T-helper 1 cell treated with Interleukin-12 subunit alpha and Interleukin-12 subunit beta and Interleukin-4 antibody, amounts not matched to agents 30 ng/mL and 1 ng/mL, for 36 hours (primary cell): ENCODE measurements at regions not wholly inside any gene's neighbourhood (a gene's known extent, or its start where the extent isn't known, plus 50 kb on each side); places are given as distances from the start of the nearest gene placed in this dataset.
"Not testable (repeated sequence)": the region's sequence is repeated elsewhere in the genome, so short reads cannot be mapped to it uniquely, and the experiment has no call there.

Experiments
- intact Hi-C: fragments of 100-400 bp; cut with micrococcal nuclease; formaldehyde crosslinking; loops from one replicate; pipeline ENCODE4 v1.15.1; 2024

- intact Hi-C loops, result loop anchor here (5.0 kb wide), 1 partner anchor 93 kb away; no protein-coding TSS in a partner anchor
Observed at GRCh38 chr7:17044396-17044795, 162.6 kb upstream of the AGR3 start.

GRCh38 chr7:17044861-17045260 lies 163.1 kb upstream of the AGR3 start:
- intact Hi-C loops, result loop anchor here (5.0 kb wide), 1 partner anchor 92 kb away; no protein-coding TSS in a partner anchor

DNA sequence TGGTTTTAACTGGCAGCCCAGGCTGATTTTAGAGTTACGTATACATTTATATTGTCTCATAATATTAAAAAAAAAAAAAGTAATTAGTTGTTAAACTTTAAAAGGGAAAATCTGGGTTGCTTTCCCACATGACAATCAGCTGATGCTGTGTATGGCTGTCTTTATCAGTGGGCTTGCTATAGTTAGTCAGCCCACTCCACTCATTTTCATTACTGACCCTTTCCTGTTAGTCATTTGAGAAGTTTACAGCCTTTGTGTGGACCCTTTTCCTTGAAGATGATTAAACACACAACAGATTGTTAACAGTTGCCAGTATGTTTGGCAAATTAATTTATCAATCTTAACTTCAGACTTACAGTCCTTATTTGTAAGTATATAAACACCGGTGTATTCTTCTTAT lies 164.5 kb upstream of the AGR3 start:
- intact Hi-C loops, result no loop called here

DNA sequence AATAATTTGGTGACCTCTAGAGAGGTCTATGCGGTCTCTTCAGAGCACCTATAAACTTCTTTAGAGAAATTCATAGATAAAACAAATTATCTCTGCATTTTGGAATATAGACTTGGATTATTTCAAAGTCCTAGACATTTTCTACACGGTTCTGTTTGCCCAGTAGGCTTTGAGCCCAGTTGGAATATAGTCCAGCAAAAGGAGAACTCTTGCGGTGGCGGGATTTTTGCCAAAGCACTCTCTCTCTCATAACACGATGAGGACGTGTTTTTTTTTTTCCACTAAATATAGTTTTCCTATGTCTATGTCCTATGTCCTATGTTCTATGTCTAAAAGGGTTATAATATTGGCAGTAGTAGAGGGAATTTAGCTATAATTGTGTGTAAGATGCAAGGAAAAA lies 164.9 kb upstream of the AGR3 start:
- intact Hi-C loops, result no loop called here

GRCh38 chr7:17053164-17053563 lies 171.4 kb upstream of the AGR3 start:
- intact Hi-C loops, result not testable (repeated sequence)

DNA sequence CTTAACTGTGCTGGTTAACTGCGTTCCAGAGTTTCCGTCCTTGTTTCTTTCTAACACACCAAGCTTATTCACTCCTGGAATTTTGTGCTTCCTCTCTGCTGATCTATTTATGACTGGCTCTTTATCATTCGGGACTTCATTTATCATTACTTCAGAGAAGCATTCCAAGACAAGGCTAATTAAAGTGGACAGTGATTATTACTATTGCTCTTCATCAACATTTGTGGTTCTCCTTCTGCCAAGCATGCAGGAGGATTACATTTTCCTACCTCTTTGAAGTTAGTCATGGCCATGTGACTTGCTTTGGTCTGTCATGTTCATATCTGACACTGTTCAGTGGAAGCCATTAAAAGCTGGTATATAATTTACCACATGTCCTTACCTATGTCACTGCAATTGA lies 172.4 kb upstream of the AGR3 start:
- intact Hi-C loops, result no loop called here

DNA sequence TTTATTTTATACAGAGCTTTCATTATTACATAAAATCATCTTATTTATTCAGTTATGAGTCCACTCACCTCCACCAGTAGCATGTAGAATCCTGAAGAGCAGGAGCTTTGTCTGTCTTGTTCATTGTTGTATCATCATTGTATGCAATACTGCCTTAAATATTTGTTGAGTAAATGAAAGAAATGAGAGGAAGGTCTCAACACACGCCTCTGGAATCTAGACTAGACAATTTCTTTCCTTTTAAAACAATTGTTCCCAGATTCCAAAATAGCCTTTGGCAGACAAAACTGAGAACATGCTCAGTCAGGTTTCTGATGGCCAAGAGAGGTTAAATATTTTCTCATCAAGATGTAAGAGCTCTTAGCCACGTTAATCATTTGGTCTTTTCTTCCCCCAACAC lies 173.1 kb upstream of the AGR3 start:
- intact Hi-C loops, result loop anchor here (5.0 kb wide), 2 partner anchors 177 to 242 kb away; partner anchors contain the start of gene AHR

- intact Hi-C loops, result loop anchor here (5.0 kb wide), 2 partner anchors 177 to 242 kb away; partner anchors contain the start of gene AHR
Observed at GRCh38 chr7:17055596-17055995, 173.8 kb upstream of the AGR3 start.

DNA sequence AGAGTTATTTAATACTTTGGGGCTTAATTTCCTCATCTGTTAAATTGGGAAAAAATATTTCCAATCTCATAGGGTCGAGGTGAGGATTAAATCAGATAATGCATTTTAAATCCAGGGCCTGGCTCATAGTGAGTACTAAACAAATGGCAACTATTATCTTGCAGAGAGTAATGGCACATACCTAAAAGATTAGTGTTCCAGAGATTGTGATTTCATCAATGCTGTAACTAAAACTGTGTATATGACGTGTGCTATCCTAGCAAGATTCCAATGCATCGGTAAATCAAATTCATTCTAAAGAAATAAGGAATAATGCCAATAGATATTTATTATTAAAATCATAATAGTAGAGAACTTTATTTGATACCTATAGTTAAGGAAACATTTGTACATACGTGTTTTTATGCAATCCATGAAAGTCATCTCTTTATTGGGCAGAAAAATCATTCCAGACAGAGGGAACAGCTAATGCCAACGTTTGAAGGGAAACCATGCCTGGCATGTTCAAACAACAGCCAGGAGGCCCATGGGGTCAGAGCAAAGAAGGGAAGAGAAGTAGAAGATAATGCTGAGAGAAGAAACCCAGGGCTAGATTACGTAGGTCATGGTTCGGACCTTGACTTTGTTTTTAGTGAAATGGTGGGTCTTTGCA lies 174.8 kb upstream of the AGR3 start:
- intact Hi-C loops, result loop anchor here (5.0 kb wide), 2 partner anchors 176 to 241 kb away; partner anchors contain the start of gene AHR

DNA sequence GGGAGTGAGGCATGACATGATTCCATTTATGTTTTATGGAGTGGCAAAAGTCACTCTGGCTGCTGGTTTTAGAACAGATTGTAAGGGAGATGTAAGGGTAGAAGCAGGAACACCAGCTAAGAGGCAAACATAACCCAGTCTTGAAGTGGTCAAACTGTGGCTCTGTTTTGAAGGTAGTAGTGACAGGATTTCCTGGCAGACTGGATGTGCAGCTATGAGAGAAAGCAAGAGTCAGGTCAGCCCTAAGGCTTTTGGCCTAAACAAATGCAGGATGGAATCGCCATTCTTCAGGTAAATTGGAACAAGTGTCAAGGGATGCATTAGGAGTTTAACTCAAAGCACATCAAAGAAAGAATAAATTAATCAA lies 175.3 kb upstream of the AGR3 start:
- intact Hi-C loops, result loop anchor here (5.0 kb wide), 2 partner anchors 175 to 240 kb away; partner anchors contain the start of gene AHR

DNA sequence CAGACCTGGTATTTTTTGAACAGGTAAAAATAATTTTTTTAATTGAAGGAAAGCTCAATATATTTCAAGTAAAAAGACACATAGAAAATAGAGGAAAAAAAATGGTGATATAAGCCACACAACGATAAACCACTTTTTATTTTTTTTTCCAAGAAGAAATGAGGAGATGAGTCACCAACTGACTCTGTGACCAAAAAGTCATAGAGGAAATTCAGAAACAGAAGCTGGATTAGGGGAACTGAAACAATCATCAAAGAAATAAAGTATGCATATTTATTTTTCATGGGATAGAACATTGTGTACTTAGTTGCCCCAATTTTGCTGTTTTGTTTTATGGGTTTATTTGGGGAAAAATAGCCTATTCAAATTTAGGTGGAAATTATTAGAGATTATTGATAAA lies 176.8 kb upstream of the AGR3 start:
- intact Hi-C loops, result loop anchor here (5.0 kb wide), 2 partner anchors 174 to 239 kb away; partner anchors contain the start of gene AHR

DNA sequence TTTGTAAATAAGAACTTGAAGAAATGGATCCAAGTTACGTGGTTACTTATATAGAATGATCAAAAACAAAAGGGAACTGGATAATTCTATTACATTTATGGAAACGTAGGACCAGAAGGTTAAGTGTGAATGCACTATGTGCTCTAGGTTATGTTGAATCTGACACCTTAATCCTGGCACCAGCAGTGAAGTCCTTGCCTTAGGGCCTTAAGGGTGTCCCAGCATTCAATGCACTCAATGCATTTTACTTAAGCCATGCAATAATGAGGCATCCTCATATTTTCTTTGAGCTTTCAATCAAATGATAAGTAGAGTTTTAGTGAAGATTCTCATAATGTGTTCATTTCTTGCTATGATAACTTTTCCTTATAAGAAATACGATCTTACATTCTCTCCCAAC lies 178.3 kb upstream of the AGR3 start:
- intact Hi-C loops, result no loop called here

DNA sequence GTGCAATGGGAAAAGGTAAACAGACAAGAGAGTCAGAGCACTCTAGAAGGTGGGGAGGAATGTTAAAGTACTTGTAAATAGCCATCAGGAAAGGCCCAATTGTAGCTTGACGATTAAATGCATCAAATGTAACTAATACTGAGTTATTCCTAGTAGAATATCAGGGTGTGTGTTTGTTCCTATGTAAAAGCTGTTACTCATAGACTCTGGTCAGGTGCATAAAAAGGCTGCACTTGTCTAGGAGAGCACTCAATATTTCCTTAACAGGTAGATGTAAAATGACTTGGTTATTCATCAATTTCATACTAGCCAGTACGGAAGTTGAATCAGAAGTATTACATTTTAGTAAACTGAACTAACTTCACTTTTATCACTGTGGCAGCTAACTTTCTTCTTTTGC lies 179.7 kb upstream of the AGR3 start:
- intact Hi-C loops, result no loop called here

DNA sequence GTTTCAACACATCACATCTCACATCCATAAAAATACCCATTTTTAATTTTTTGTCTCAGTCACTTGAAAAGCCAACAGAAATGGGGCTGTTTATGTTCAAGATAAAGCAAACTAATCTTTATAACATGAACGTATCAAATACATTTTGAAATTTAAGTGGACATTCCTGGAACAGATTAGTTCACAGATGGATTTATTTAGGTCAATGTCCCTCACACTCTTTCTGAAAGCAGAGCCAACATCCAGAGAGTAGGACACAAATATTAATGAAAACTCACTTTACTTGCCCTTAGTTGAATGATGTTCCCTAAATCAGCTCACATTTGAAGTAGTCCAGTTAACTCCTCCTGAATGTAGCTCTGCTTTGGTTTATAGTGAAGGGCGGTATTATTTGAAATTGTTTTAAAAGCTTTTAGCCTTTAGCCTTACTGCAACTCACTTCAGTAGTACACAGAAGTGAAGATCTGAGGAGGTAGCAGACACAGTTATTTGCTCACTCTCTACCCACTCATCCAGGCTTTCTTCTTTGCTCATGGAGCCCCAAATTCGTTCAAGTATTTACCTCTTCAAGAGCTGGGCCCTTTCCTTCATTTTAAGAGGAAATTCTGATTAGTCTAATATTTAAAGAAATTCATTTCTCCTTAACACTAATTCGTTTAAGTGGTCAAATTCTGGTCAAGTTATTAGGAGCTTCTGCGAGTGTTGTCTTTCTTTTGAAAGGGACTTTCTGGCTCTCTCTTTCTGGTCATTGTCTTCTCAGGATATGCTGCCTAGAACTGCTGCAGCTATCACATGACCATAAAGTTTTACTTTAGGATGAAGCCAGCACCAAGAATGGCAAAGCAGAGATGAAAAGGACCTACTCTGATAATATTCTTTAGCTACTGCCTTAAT lies 180.6 kb upstream of the AGR3 start:
- intact Hi-C loops, result no loop called here

DNA sequence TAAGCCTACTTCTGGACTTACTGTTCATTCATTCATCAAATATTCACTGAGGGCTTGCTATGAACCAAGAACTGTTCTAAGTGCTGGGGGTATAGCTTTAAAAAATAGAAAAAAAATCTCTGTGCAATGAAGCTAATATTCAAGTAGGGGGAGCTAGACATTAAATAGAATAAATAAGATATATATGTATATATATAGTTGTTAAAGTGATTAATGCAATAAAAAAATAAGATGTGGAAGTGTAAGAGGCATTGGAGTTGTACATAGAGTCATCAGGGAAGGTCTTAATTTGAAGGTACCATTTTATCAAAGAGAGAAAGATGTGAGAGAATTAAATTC lies 181.2 kb upstream of the AGR3 start:
- intact Hi-C loops, result no loop called here

DNA sequence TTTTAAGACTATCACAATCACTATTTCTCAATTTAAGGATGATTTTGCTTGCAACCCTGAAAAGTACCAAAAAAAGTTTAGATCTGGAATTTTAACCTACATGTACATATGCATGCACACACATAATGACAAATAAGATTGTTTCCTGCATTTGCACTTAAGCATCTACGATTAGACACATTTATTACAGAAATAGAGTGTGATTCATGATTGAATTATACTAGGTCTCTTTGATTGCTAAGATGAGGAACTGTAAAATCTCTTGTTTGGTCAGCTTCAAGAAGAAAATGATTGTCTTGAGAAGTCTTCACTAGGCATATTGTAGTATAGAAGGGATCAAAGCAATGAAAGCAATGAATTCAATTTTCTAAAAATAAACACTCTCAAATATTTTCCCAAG lies 185.9 kb upstream of the AGR3 start:
- intact Hi-C loops, result no loop called here

DNA sequence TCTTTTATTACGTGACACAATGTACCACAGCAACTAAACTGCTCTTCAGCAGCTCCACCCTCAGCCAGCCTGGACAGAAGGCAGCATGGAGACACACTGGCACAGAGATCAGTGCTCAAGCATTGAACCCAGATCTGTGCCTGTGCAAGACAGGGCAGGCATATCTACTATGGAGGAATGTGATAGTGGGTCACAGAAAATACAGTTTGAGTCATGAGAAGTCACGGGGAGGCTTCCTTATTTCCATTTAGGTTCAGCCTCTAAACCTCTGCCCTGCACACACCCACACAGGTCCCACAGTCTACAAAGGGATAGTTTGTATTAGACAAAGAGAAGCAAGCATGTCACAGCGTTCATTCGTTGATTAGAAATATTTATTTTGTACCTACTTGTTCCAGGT lies 187.4 kb upstream of the AGR3 start:
- intact Hi-C loops, result no loop called here

DNA sequence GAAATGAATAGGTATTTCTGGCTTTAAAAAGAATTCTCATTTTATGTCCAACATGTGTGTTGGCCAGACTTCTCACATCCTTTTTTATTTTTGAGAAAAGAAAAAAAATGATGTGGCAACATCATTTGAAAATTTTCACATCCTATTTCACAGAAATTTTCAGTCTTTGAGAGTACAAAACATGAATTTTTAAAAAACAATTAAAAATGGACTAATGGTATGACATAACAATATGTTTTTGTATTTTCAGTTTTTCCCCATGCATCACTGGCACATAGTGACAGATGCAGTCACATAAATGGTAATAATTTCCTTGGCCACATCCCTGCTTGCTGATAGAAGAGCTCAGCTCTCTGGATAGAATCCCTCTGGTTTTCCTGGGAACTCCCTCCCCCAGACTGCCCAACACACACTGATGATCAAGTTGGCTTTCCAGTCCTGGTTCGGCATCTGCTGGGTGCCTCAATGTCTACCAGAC lies 188.5 kb upstream of the AGR3 start:
- intact Hi-C loops, result no loop called here

DNA sequence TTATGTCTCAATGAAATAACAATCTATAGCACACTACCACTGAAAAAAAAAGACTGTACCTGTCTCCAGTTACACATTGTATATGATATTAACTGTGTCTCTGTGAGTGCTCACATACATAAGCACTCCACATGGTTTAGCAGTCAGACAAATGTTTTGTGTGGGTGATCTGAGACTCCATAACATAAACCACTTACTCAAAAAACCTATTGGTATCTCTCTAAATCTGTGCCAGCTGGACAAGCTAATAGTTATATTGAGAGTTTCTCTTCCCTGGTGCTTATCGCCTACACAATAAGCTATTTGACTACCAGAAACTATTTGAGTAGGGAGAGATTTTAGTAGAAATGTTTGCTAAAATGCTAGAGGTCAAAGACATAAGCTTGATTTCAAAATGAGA lies 190.1 kb upstream of the AGR3 start:
- intact Hi-C loops, result no loop called here

DNA sequence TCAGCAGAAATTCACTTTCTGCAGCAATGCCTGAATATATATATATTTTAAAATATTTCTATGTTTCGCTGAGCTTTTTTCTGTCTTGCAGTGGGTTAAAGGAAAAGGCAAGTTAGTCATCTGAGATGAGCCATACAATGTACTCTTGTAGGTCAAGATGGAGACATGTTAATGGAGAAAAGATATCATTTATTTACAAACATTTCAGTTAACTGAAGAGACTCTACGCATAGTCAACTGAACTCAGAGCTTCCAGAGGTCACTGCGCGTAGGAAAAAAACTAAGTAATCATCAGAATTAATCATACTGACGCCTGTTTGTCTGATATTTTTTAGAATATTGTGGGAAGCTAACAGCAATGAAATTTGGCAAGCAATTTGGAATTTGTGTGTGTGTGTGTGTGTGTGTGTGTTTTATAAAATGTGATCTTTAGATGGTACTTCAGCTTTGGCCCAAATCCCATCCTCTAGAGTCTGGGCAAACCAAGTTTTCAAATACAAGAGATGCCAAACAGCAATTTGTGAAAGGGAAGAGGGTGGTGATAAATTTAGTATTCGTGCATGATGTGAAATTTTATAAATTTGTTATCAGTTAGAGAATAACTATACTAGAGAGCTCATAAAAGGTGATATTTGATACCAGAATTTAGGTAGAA lies 193.9 kb upstream of the AGR3 start:
- intact Hi-C loops, result no loop called here

GRCh38 chr7:17078298-17078697 lies 196.5 kb upstream of the AGR3 start:
- intact Hi-C loops, result no loop called here
